Breast epithelium (tissue), 4 donors: ENCODE measurements at regions not wholly inside any gene's neighbourhood (a gene's known extent, or its start where the extent isn't known, plus 50 kb on each side); places are given as distances from the start of the nearest gene placed in this dataset.

Experiments
- DNase-seq, 2 donors: peaks; one replicate each; pipeline ENCODE4 v3.0.0-alpha.2; 2019; ENCODE audit warnings: low spot score in 2 of 2
- H3K27ac ChIP-seq, 2 donors: fragments of 200-600 bp; sonication (generic) in 1 of 2; one replicate each; pipeline ENCODE4 v1.5.1; 2016 to 2019; ENCODE audit warnings: mild to moderate bottlenecking in 1 of 2
- H3K27me3 ChIP-seq, 2 donors: fragments of 200-600 bp; sonication (generic) in 1 of 2; one replicate each; pipeline versions ENCODE4 v1.5.1 to v1.6.0; 2017 to 2019; ENCODE audit warnings: control low read depth in 1 of 2, mild to moderate bottlenecking in 1 of 2
- H3K36me3 ChIP-seq: fragments of 200-600 bp; one replicate; pipeline ENCODE4 v1.5.1; 2019
- H3K4me1 ChIP-seq, 2 donors: fragments of 200-600 bp; sonication (generic); one replicate each; pipeline ENCODE4 v1.5.1; 2016 to 2019; ENCODE audit warnings: control low read depth in 1 of 2
- H3K4me3 ChIP-seq, 3 donors: fragments of 200-600 bp; sonication (generic); 1 replicate in 2 of 3; 2 replicates in 1 of 3; pipeline ENCODE4 v1.5.1; 2016 to 2019; ENCODE audit warnings: mild to moderate bottlenecking in 3 of 3, moderate library complexity in 2 of 3
- H3K9me3 ChIP-seq, 2 donors: fragments of 200-600 bp; sonication (generic) in 1 of 2; one replicate each; pipeline ENCODE4 v1.5.1; 2016 to 2019; ENCODE audit warnings: control low read depth in 1 of 2
- POLR2A ChIP-seq: fragments of 450-650 bp; IDR thresholded peaks from one replicate; pipeline ENCODE4 v1.6.1; 2016; ENCODE audit warnings: antibody characterized with exemption, mild to moderate bottlenecking, moderate library complexity
- POLR2AphosphoS5 ChIP-seq, 3 donors: sonication (generic); formaldehyde crosslinking; IDR thresholded peaks; one replicate each; pipeline ENCODE4 v1.6.1; 2017; ENCODE audit warnings: antibody characterized with exemption in 3 of 3
- intact Hi-C: fragments of 100-400 bp; cut with DNase I; formaldehyde crosslinking; loops from one replicate; pipeline ENCODE4 v1.15.1; 2023; ENCODE audit warnings: low total_unique reads
- TF ChIP-seq, protein P1 (sequence below), 3 donors: fragments of 450-650 bp; IDR thresholded peaks; one replicate each; pipeline ENCODE4 v1.5.1; 2016 to 2017; ENCODE audit warnings: antibody characterized with exemption in 3 of 3, mild to moderate bottlenecking in 3 of 3, moderate library complexity in 3 of 3

DNA sequence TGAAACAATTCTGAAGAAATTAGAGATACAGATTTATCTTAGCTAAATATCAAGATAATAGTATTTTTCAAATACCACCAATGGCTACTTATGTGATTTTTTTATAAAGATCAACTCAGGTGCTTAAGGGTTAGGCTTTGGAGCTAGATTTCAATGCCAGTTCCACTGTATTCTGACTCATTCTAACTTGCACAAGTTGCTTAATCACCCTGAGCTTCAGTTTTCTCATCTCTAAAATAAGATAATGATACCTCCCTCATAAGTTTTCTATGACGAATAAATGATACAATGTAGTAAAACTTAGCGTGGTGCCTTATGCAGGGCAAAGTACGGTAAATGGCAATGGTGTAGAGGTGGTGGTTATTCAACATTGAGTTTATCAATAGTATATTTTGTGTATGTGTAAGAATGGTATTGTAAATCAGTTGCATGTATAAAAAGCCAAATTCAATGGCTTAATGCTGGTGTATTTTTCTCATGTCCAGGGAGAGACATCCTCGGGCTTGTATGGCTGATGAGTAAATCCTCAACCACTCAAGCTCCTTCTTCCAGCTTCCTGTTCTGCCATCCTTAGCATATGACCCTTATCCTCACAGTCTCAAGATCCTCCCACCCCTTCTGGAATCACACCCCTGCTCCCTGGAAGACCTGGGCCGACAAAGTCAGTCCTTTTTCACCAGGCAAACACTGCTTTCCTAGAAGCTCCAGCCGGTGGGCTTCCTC lies 505.9 kb upstream of the CFAP20DC start:
- Histone ChIP-seq H3K36me3 (no peaks in the 10 kb centered on the region), H3K27me3 (no peaks in the 10 kb centered on the region), H3K4me1 (no peaks in the 10 kb centered on the region), H3K9me3 (no peaks in the 10 kb centered on the region), H3K27ac (no peak overlapping the region), H3K4me3 (no peak overlapping the region)
- intact Hi-C loops = no loop called here
- no peak for DNase-seq
- TF ChIP-seq POLR2A = no peak
- TF ChIP-seq, protein P1, sequence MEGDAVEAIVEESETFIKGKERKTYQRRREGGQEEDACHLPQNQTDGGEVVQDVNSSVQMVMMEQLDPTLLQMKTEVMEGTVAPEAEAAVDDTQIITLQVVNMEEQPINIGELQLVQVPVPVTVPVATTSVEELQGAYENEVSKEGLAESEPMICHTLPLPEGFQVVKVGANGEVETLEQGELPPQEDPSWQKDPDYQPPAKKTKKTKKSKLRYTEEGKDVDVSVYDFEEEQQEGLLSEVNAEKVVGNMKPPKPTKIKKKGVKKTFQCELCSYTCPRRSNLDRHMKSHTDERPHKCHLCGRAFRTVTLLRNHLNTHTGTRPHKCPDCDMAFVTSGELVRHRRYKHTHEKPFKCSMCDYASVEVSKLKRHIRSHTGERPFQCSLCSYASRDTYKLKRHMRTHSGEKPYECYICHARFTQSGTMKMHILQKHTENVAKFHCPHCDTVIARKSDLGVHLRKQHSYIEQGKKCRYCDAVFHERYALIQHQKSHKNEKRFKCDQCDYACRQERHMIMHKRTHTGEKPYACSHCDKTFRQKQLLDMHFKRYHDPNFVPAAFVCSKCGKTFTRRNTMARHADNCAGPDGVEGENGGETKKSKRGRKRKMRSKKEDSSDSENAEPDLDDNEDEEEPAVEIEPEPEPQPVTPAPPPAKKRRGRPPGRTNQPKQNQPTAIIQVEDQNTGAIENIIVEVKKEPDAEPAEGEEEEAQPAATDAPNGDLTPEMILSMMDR (IDR thresholded peaks at IDR 0.05) = no peak
- TF ChIP-seq POLR2AphosphoS5 (IDR thresholded peaks at IDR 0.05) = no peak

DNA sequence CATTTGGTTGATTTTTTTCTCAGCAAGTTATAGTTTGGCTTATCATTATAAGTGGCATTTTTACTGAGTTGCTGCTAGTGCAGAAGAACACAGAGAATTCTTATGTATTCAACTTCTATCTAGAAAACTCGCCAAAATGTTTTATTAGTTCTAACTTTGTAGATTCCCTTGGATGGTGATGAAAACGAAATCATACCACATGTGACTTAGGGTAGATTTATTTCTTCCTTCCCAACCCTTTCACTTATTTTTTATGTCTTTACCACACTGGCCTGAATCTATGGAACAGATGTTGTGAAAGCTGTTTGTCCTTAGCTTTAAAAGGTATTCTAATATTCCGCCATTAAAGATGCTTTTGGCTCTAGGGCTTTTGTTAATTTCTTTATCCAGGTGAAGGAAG lies 503.3 kb upstream of the CFAP20DC start:
- Histone ChIP-seq H3K9me3 (no peaks in the 10 kb centered on the region), H3K27me3 (no peaks in the 10 kb centered on the region), H3K27ac (no peak overlapping the region), H3K4me3 (no peak overlapping the region), H3K4me1 (no peaks in the 10 kb centered on the region), H3K36me3 (no peaks in the 10 kb centered on the region)
- DNase-seq = no peak
- TF ChIP-seq, protein P1 (IDR thresholded peaks at IDR 0.05) = no peak
- TF ChIP-seq POLR2A (no peak), POLR2AphosphoS5 (IDR thresholded peaks at IDR 0.05) (no peak)
- intact Hi-C loops = no loop called here

DNA sequence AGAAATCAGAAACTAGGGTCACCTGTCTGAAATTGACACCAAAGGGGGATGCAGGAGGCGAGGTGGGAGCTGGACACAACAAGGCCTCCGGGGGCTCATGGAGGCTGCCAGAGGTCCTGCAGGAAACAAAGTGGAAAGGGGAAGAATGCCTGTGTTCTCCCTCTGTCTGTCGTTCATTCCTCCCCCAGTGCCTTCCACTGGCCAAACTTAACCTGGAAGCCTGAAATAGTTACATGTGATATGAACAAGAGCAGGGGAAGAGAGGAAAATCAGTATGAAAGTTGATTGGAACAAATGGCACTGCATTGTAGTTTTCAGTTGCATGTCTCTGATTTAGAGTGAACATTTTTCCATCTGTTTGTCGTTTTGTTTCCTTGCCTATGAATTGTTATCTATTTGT lies 502.0 kb upstream of the CFAP20DC start:
- H3K27me3 ChIP-seq = no peaks in the 10 kb centered on the region
- H3K36me3 ChIP-seq = no peaks in the 10 kb centered on the region
- no peaks in the 10 kb centered on the region for H3K9me3 ChIP-seq
- DNase-seq = no peak
- H3K4me1 ChIP-seq = no peaks in the 10 kb centered on the region
- TF ChIP-seq POLR2A (no peak), POLR2AphosphoS5 (IDR thresholded peaks at IDR 0.05) (no peak)
- TF ChIP-seq, protein P1 (IDR thresholded peaks at IDR 0.05) = no peak
- intact Hi-C loops = no loop called here
- H3K27ac ChIP-seq = no peak overlapping the region
- no peak overlapping the region for H3K4me3 ChIP-seq

DNA sequence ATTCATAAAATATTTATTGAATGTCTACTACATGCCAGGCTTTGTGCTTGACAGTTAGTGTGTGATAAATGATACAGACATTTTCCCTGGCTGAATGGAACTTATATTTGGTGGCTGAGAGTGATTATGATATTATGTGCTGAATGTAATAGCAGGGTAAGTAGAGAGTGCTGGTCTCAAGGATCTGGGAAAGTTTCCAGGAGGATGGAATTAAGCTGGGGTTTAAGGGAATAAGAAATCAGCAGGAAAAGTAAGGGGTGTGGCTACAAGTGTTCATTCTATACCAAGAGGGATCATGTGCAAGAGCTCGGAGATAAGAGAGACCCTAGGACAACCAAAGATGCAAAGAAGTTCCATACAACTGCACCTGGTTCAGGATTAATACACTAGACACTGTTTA lies 500.1 kb upstream of the CFAP20DC start:
- no peaks in the 10 kb centered on the region for H3K9me3 ChIP-seq

DNA sequence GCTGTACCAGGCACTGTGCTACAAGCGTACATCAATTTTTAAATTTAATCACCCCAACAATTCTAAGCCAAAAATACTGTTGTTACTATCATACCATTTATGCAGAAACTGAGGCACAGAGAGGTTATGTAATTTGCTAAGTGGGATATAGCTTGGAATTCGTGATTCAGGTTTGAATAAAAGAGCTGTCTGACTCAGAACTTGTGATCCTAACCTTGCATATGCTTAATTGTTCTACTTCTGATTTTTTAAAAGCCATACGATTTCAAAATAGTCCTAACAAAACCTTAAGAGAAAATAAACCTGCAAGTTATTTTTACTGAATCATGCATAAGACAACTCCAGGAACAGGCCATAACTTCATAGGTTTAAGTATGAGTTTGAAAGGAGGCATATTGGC lies 498.0 kb upstream of the CFAP20DC start:
- TF ChIP-seq, protein P1 (IDR thresholded peaks at IDR 0.05) = no peak
- no peak for TF ChIP-seq POLR2A
- no peak for TF ChIP-seq POLR2AphosphoS5 (IDR thresholded peaks at IDR 0.05)
- Histone ChIP-seq H3K36me3 (no peaks in the 10 kb centered on the region), H3K9me3 (no peaks in the 10 kb centered on the region), H3K4me1 (no peaks in the 10 kb centered on the region), H3K4me3 (no peak overlapping the region), H3K27ac (no peak overlapping the region), H3K27me3 (no peaks in the 10 kb centered on the region)
- intact Hi-C loops = no loop called here
- DNase-seq = no peak

More for the DNA sequence above, 500.1 kb upstream of the CFAP20DC start:
- TF ChIP-seq, protein P1 (IDR thresholded peaks at IDR 0.05) = no peak
- no peak for TF ChIP-seq POLR2AphosphoS5 (IDR thresholded peaks at IDR 0.05)
- TF ChIP-seq POLR2A = no peak
- Histone ChIP-seq H3K27me3 (no peaks in the 10 kb centered on the region), H3K4me1 (no peaks in the 10 kb centered on the region), H3K4me3 (no peak overlapping the region), H3K36me3 (no peaks in the 10 kb centered on the region), H3K27ac (no peak overlapping the region)
- DNase-seq = no peak
- intact Hi-C loops = no loop called here
